ENCODE measurements at regions not wholly inside any gene's neighbourhood (a gene's known extent, or its start where the extent isn't known, plus 50 kb on each side); places are given as distances from the start of the nearest gene placed in this dataset.
"Not testable (repeated sequence)": the region's sequence is repeated elsewhere in the genome, so short reads cannot be mapped to it uniquely, and the experiment has no call there.

- DNase-seq (ENCODE audit: low read depth), result no peak
These were observed 684.8 kb upstream of the BCHE start for GRCh38 chr3:166522017-166522416.

GRCh38 chr3:166519443-166519842 lies 682.2 kb upstream of the BCHE start:
- no peak for DNase-seq (ENCODE audit: low read depth)

GRCh38 chr3:166518040-166518439 lies 680.8 kb upstream of the BCHE start:
- DNase-seq (ENCODE audit: low read depth), result no peak

GRCh38 chr3:166510382-166510781 lies 673.2 kb upstream of the BCHE start:
- DNase-seq (ENCODE audit: low read depth), result no peak

- DNase-seq (ENCODE audit: low read depth), result not testable (repeated sequence)
These were observed 663.2 kb upstream of the BCHE start for GRCh38 chr3:166500420-166500819.

GRCh38 chr3:166499636-166500035 lies 662.4 kb upstream of the BCHE start:
- DNase-seq (ENCODE audit: low read depth), result no peak

- DNase-seq (ENCODE audit: low read depth), result no peak
These were observed 661.2 kb upstream of the BCHE start for GRCh38 chr3:166498446-166498845.

GRCh38 chr3:166489826-166490225 lies 652.6 kb upstream of the BCHE start:
- no peak for DNase-seq (ENCODE audit: low read depth)

GRCh38 chr3:166488977-166489672 lies 651.9 kb upstream of the BCHE start:
- DNase-seq (ENCODE audit: low read depth), result no peak

- DNase-seq (ENCODE audit: low read depth), result no peak
These were observed 647.2 kb upstream of the BCHE start for GRCh38 chr3:166484470-166484869.

GRCh38 chr3:166481340-166481739 lies 644.1 kb upstream of the BCHE start:
- no peak for DNase-seq (ENCODE audit: low read depth)

- no peak for DNase-seq (ENCODE audit: low read depth)
These were observed 641.1 kb upstream of the BCHE start for GRCh38 chr3:166478356-166478755.

- no peak for DNase-seq (ENCODE audit: low read depth)
These were observed 636.3 kb upstream of the BCHE start for GRCh38 chr3:166473501-166473900.

GRCh38 chr3:166472015-166472414 lies 634.8 kb upstream of the BCHE start:
- no peak for DNase-seq (ENCODE audit: low read depth)

- no peak for DNase-seq (ENCODE audit: low read depth)
These were observed 634.0 kb upstream of the BCHE start for GRCh38 chr3:166471074-166471767.

GRCh38 chr3:166462891-166463470 lies 625.8 kb upstream of the BCHE start:
- no peak for DNase-seq (ENCODE audit: low read depth)

- DNase-seq (ENCODE audit: low read depth), result no peak
These were observed 624.4 kb upstream of the BCHE start for GRCh38 chr3:166461626-166462025.

- no peak for DNase-seq (ENCODE audit: low read depth)
These were observed 620.2 kb upstream of the BCHE start for GRCh38 chr3:166457382-166457781.

GRCh38 chr3:166456286-166456685 lies 619.1 kb upstream of the BCHE start:
- DNase-seq (ENCODE audit: low read depth), result no peak

GRCh38 chr3:166455744-166456143 lies 618.5 kb upstream of the BCHE start:
- DNase-seq (ENCODE audit: low read depth), result no peak

GRCh38 chr3:166453478-166453877 lies 616.3 kb upstream of the BCHE start:
- DNase-seq (ENCODE audit: low read depth), result no peak

GRCh38 chr3:166451997-166452396 lies 614.8 kb upstream of the BCHE start:
- no peak for DNase-seq (ENCODE audit: low read depth)

GRCh38 chr3:166447513-166447912 lies 610.3 kb upstream of the BCHE start:
- DNase-seq (ENCODE audit: low read depth), result no peak
